ENCODE measurements at regions not wholly inside any gene's neighbourhood (a gene's known extent, or its start where the extent isn't known, plus 50 kb on each side); places are given as distances from the start of the nearest gene placed in this dataset.

- DNase-seq (ENCODE audit: low read depth, low spot score) (no peak), FAIRE-seq (no peak)
- TF ChIP-seq CTCF (optimal IDR thresholded peaks at IDR 0.05 in 1 of 3, IDR thresholded peaks at IDR 0.05 in 1 of 3, conservative IDR thresholded peaks at IDR 0.05 in 1 of 3; ENCODE audit: extremely low read depth in 1 of 3, insufficient read depth in 2 of 3, low read length in 3 of 3) = no peak
- TF ChIP-seq EZH2 (IDR thresholded peaks at IDR 0.05; ENCODE audit: low read length) = no peak
- no peak overlapping the region for H3K9ac ChIP-seq (ENCODE audit: control insufficient read depth, extremely low read depth, insufficient read depth, low read length)
- H4K20me1 ChIP-seq (ENCODE audit: control insufficient read depth, extremely low read depth, insufficient read depth, low read length) = no peaks in the 10 kb centered on the region
- H2AFZ ChIP-seq (ENCODE audit: control insufficient read depth, low read length) = no peak overlapping the region
- H3K36me3 ChIP-seq (ENCODE audit: control insufficient read depth in 2 of 2, extremely low read depth in 1 of 2, insufficient read depth in 2 of 2, low read length in 2 of 2) = no peaks in the 10 kb centered on the region
- no peak overlapping the region for H3K4me3 ChIP-seq (ENCODE audit: control insufficient read depth in 2 of 3, extremely low read depth in 1 of 3, insufficient read depth in 2 of 3, low read depth in 1 of 3, low read length in 3 of 3)
- H3K27me3 ChIP-seq (ENCODE audit: control insufficient read depth, extremely low read depth, insufficient read depth, low read length) = no peaks in the 10 kb centered on the region
- no peaks in the 10 kb centered on the region for H3K79me2 ChIP-seq (ENCODE audit: control insufficient read depth, insufficient read depth, low read length)
- H3K27ac ChIP-seq (ENCODE audit: control insufficient read depth, insufficient read depth, low read length) = no peak overlapping the region
- no peaks in the 10 kb centered on the region for H3K4me1 ChIP-seq (ENCODE audit: control insufficient read depth, extremely low read depth, insufficient read depth, low read length)
- dilution Hi-C loops (cut with MboI; ENCODE audit: extremely low pct_ligation_motif_present, low sequenced_read_pairs) = no loop called here
- H3K4me2 ChIP-seq (ENCODE audit: control insufficient read depth, extremely low read depth, insufficient read depth, low read depth, low read length) = no peak overlapping the region
- H3K9me1 ChIP-seq (ENCODE audit: control insufficient read depth, extremely low read depth, insufficient read depth, low read length) = no peaks in the 10 kb centered on the region
- no peaks in the 10 kb centered on the region for H3K9me3 ChIP-seq (ENCODE audit: control insufficient read depth, low read depth, low read length)
These were observed 99.9 kb upstream of the IKZF1 start for GRCh38 chr7:50204581-50204980.

GRCh38 chr7:50203521-50203920, 101.0 kb upstream of the IKZF1 start:
- Histone ChIP-seq H3K9me1 (ENCODE audit: control insufficient read depth, extremely low read depth, insufficient read depth, low read length) (no peaks in the 10 kb centered on the region), H3K4me3 (ENCODE audit: control insufficient read depth in 2 of 3, extremely low read depth in 1 of 3, insufficient read depth in 2 of 3, low read depth in 1 of 3, low read length in 3 of 3) (no peak overlapping the region), H3K27ac (ENCODE audit: control insufficient read depth, insufficient read depth, low read length) (no peak overlapping the region), H3K4me1 (ENCODE audit: control insufficient read depth, extremely low read depth, insufficient read depth, low read length) (no peaks in the 10 kb centered on the region), H3K9me3 (ENCODE audit: control insufficient read depth, low read depth, low read length) (no peaks in the 10 kb centered on the region), H3K27me3 (ENCODE audit: control insufficient read depth, extremely low read depth, insufficient read depth, low read length) (no peaks in the 10 kb centered on the region), H3K4me2 (ENCODE audit: control insufficient read depth, extremely low read depth, insufficient read depth, low read depth, low read length) (no peak overlapping the region), H4K20me1 (ENCODE audit: control insufficient read depth, extremely low read depth, insufficient read depth, low read length) (no peaks in the 10 kb centered on the region), H3K9ac (ENCODE audit: control insufficient read depth, extremely low read depth, insufficient read depth, low read length) (no peak overlapping the region), H2AFZ (ENCODE audit: control insufficient read depth, low read length) (no peak overlapping the region), H3K36me3 (ENCODE audit: control insufficient read depth in 2 of 2, extremely low read depth in 1 of 2, insufficient read depth in 2 of 2, low read length in 2 of 2) (no peaks in the 10 kb centered on the region), H3K79me2 (ENCODE audit: control insufficient read depth, insufficient read depth, low read length) (no peaks in the 10 kb centered on the region)
- no peak for DNase-seq (ENCODE audit: low read depth, low spot score)
- TF ChIP-seq EZH2 (IDR thresholded peaks at IDR 0.05; ENCODE audit: low read length) (no peak), CTCF (optimal IDR thresholded peaks at IDR 0.05 in 1 of 3, IDR thresholded peaks at IDR 0.05 in 1 of 3, conservative IDR thresholded peaks at IDR 0.05 in 1 of 3; ENCODE audit: extremely low read depth in 1 of 3, insufficient read depth in 2 of 3, low read length in 3 of 3) (no peak)
- FAIRE-seq = no peak
- dilution Hi-C loops (cut with MboI; ENCODE audit: extremely low pct_ligation_motif_present, low sequenced_read_pairs) = no loop called here

Measured in keratinocyte (primary cell).